HFFc6 (cell line): ENCODE measurements at regions not wholly inside any gene's neighbourhood (a gene's known extent, or its start where the extent isn't known, plus 50 kb on each side); places are given as distances from the start of the nearest gene placed in this dataset.

Source experiments
- DNase-seq: peaks from one replicate; pipeline ENCODE4 v3.0.0-alpha.2; 2018
- H3K27ac Mint-ChIP-seq: 2 replicates; pipeline ENCODE4 v1.8.0; 2020; ENCODE audit warnings: mild to moderate bottlenecking, mixed read lengths
- H3K27me3 Mint-ChIP-seq: 2 replicates; pipeline ENCODE4 v1.8.0; 2021; ENCODE audit warnings: mild to moderate bottlenecking, moderate library complexity, mixed read lengths; ENCODE audit not compliant: insufficient read depth
- H3K36me3 Mint-ChIP-seq: 2 replicates; pipeline ENCODE4 v1.8.0; 2021; ENCODE audit warnings: low read depth, mixed read lengths
- H3K4me1 Mint-ChIP-seq: 2 replicates; pipeline ENCODE4 v1.8.0; 2020; ENCODE audit warnings: low read depth, mixed read lengths
- H3K4me3 Mint-ChIP-seq: 2 replicates; pipeline ENCODE4 v1.8.0; 2020; ENCODE audit warnings: mild to moderate bottlenecking, moderate library complexity, mixed read lengths
- H3K9me3 Mint-ChIP-seq: 2 replicates; pipeline ENCODE4 v1.8.0; 2020; ENCODE audit warnings: mild to moderate bottlenecking, mixed read lengths
- TF ChIP-seq, protein P1 (sequence below): fragments of 200-600 bp; sonication (generic); IDR thresholded peaks from 2 replicates; pipeline ENCODE4 v1.5.0; 2021; ENCODE audit warnings: antibody characterized with exemption, mild to moderate bottlenecking

- TF ChIP-seq, protein P1, sequence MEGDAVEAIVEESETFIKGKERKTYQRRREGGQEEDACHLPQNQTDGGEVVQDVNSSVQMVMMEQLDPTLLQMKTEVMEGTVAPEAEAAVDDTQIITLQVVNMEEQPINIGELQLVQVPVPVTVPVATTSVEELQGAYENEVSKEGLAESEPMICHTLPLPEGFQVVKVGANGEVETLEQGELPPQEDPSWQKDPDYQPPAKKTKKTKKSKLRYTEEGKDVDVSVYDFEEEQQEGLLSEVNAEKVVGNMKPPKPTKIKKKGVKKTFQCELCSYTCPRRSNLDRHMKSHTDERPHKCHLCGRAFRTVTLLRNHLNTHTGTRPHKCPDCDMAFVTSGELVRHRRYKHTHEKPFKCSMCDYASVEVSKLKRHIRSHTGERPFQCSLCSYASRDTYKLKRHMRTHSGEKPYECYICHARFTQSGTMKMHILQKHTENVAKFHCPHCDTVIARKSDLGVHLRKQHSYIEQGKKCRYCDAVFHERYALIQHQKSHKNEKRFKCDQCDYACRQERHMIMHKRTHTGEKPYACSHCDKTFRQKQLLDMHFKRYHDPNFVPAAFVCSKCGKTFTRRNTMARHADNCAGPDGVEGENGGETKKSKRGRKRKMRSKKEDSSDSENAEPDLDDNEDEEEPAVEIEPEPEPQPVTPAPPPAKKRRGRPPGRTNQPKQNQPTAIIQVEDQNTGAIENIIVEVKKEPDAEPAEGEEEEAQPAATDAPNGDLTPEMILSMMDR: no peak
- Mint-ChIP-seq H3K9me3 (peaks cover 24% of the 10 kb centered on the region), H3K36me3 (no peaks in the 10 kb centered on the region), H3K4me1 (no peaks in the 10 kb centered on the region), H3K27me3 (no peaks in the 10 kb centered on the region), H3K27ac (no peak overlapping the region), H3K4me3 (no peak overlapping the region)
- no peak for DNase-seq
These were observed 1331.2 kb upstream of the GBE1 start for GRCh38 chr3:83092521-83093221.

GRCh38 chr3:83076041-83076440, 1314.6 kb upstream of the GBE1 start:
- Mint-ChIP-seq H3K4me3 (no peak overlapping the region), H3K36me3 (no peaks in the 10 kb centered on the region), H3K27me3 (no peaks in the 10 kb centered on the region), H3K27ac (no peak overlapping the region), H3K4me1 (no peaks in the 10 kb centered on the region), H3K9me3 (peaks cover 35% of the 10 kb centered on the region)
- TF ChIP-seq, protein P1: no peak
- no peak for DNase-seq

DNA sequence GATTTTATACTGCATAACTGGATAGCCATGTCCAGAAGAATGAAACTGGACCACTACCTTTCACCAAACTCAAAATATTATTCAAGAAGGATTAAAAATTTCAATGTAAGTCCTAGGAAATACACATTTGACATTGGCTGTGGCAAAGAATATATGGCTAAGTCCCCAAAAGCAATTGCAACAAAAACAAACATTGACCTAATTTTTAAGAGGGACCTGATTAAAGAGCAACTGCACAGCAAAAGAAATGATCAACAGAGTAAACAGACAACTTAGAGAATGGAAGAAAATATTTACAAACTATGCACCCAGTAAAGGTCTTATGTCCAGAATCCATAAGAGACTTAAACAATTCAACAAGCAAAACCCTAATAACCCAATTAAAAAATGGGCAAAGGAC, 1313.0 kb upstream of the GBE1 start:
- Mint-ChIP-seq H3K27ac (no peak overlapping the region), H3K36me3 (no peaks in the 10 kb centered on the region), H3K27me3 (no peaks in the 10 kb centered on the region), H3K4me1 (no peaks in the 10 kb centered on the region), H3K9me3 (peaks cover 31% of the 10 kb centered on the region), H3K4me3 (no peak overlapping the region)
- TF ChIP-seq, protein P1: no peak
- DNase-seq: no peak

- Mint-ChIP-seq H3K4me3 (no peak overlapping the region), H3K9me3 (peaks cover 33% of the 10 kb centered on the region), H3K4me1 (no peaks in the 10 kb centered on the region), H3K27ac (no peak overlapping the region), H3K36me3 (no peaks in the 10 kb centered on the region), H3K27me3 (no peaks in the 10 kb centered on the region; the same call in 1 of the 2 replicates)
- TF ChIP-seq, protein P1: no peak
- DNase-seq: no peak
These were observed 1304.5 kb upstream of the GBE1 start for GRCh38 chr3:83065851-83066460.

DNA sequence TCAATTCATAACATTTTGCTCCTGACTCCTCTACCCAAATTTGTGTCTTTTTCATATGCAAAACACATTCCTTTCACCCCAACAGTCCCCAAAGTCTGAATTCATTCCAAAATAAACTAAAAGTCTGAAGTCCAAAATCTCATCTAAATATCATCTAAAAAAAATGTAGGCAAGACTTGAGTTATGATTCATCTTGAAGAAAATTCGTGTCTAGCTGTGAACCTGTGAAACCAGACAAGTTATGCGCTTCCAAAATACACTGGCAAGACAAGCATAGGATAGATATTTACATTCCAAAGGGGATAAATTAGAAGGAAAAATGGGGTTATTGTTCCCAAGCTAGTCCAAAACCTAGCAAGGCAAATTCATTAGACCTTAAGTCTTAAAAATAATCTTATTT, 1302.0 kb upstream of the GBE1 start:
- TF ChIP-seq, protein P1: no peak
- H3K27ac Mint-ChIP-seq: no peak overlapping the region
- no peaks in the 10 kb centered on the region for H3K4me1 Mint-ChIP-seq
- H3K36me3 Mint-ChIP-seq: no peaks in the 10 kb centered on the region
- H3K4me3 Mint-ChIP-seq: no peak overlapping the region
- peaks cover 49% of the 10 kb centered on the region for H3K9me3 Mint-ChIP-seq
- DNase-seq: no peak
- no peaks in the 10 kb centered on the region; the same call in 1 of the 2 replicates for H3K27me3 Mint-ChIP-seq
